ENCODE measurements at regions not wholly inside any gene's neighbourhood (a gene's known extent, or its start where the extent isn't known, plus 50 kb on each side); places are given as distances from the start of the nearest gene placed in this dataset.
"Not testable (repeated sequence)": the region's sequence is repeated elsewhere in the genome, so short reads cannot be mapped to it uniquely, and the experiment has no call there.

DNA sequence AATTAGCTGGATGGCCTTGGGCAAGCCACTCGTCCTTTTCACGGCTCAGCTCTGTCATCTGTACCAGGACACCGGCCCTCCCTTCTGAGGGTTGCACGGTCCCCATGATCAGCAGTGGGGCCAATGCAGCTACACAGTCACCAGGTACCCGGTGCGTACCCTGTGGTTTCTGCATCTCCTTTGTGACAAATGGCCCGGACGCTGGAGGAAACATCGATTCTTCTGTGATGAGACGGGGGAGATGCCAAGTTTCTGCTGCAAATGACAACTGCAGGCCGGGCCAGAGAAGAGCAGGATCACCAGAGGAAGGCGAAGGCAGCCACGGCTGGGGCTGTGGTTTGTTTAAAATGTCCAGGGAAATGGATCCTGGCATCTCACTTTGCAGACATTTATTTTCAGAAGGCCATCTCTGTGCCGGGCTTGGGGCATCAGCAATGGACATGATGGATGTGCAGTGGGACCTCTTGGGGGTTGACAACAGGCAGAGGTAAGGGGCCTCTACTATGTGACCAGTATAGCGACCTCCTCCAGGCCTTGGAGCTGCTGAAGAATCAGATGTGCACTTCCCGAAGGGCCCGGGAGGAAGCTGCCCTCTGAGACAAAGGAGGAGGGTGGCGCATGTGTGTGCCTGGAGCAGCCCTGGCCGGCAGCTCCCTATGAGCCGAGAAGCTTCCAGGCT, 221.9 kb upstream of the C1orf174 start:
- no peak for DNase-seq

DNA sequence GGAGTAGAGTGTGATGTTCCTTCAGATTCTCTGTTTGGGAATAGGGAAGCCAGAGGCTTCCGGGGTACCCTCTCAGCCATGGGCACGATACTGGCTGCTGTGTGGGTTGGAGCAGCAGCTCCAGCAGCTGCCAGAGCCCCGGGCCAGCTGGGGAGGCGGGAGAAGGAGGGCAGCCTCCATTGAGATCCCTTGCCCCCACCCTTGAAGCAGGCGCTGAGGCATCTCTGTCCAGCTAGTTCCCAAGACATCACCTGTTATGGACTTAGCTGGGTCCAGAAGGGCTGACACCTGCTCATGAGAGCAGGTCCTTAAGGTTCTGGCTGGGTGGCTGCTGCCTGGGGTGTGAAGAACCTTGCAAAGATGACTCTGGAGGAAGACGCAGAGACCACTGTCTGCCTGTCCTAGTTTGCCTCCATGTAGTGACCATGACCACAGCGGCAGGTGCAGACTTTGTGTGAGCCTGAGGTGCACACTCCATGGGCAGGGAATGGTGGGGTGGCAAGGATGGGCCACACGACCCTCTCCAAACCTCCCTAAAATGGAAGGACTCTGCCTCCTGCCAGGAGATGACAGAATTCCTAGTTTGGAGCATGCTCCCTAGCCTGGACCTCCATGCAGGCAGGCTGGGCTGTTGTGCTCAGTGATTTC, 222.6 kb upstream of the C1orf174 start:
- no peak for DNase-seq

DNA sequence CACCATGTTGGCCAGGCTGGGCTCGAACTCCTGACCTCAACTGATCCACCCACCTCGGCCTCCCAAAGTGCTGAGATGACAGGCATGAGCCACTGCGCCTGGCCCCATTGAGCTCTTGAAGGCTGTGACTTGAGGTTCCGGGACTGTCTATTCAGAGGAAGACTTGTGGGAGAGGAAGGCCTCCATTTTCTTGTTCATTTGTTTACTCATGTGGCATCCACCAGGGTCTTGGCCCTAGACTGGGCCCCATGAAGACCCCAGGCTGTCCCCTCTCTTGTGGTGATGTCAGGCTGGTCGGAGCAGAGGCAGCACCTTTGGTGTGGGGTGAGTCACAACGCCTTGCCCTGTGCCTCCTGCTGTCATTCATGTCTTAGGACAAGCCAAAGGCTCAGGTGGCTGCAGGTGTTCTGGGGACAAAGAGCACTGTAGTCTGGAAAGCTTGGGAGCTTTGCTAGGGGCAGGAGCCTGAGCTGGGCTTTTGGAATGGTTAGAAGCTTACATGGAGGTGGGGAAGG, 224.6 kb upstream of the C1orf174 start:
- DNase-seq: no peak

DNA sequence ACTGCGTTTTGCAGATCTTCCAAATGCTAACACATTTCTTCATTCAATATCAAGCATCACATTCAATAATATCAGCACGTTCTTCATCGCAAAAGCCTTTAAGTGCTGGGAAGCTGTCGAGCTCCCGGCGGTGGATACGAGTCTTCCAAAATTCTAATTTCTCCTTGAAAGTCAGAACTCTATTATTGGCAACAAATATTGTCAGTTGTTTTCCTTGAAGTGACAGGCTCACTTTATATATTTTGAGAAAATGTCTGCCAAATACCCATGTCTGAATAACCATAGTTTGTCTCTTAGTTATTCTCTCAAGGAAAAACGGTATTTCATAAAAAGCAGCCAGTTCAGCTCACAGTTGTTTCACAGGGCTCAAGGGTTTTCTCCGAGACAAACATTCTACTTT, 226.2 kb upstream of the C1orf174 start:
- DNase-seq: no peak

DNA sequence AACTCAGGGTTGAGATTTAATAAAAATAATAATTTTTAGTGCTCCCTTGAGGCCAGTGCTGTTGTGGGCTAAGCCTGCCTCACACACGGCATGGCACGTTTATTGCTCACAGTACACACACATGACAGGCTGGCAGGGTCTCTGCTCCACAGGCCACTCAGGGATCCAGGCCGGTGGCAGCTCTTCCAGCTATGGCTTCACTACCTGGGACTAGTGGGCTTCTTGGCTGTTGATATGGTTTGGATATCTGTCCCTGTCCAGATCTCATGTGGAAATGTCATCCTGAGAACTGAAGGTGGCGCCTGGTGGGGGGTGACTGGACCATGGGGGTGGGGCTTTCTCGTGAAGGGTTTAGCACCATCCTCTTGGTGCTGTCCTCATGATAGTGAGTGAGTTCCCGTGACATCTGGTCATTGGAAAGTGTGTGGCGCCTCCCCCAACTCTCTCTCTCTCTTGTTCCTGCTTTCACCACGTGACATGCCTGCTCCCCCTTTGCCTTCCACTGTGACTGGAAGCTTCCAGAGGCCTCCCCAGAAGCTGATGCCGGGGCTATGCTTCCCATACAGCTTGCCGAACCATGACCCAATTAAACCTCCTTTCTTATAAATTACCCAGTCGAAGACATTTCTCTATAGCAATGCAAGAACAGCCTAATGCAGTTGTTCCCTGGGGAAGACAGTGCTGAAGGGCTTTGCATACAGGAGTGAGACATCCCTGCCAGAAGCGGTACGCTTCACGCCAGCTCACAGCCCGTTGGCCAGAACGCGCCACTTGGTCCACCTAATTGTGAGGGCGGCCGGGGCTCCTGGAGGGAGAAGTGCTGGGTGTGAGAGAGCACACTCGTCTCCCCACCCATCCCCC, 226.9 kb upstream of the C1orf174 start:
- no peak for DNase-seq

DNA sequence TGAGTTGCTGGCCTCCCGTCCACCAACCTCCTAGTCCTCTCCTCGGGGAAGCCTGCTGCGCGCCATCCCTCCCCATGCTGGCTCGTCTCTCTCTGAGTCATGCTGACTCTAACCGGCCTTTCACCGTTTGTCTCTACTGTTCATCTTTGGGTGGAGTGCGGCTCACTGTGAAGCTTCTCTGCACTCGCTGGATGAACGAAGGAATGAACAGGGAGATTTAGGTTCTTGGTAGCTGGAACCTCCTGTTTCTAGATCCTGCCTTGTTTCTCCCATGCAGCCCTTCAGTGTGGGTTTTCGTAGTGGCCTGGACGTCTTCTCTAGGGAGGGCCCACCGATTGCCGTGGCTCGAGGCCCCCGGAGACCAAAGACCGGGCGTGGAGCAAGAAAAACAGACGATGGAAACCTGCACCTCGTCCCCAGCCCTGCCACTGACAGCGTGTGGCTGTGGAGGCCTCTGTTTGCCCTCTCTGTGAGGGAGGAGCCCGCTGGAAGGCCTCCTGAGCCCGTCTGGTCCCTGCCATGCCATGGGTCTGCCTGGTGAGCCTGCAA, 227.6 kb upstream of the C1orf174 start:
- DNase-seq: no peak

DNA sequence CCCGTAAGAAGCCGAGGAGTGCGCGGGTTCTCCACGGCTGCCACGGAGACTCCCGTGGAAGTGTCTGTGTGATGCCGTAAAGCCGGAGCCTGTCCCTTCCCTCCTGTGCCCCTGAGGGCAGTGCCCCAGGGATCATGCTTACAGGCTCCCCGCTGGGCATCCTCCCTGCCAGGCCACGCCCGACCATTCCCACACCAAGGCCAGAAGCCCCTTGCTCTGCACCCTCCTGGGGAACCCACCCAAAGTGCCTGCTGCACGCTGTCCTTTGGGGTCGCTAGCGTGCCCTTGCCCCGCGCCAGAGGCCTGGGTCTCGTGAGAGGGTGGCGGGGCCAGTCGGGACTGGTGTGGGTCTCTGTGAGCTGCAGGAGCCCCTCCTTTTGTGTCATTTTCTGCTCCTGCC, 228.5 kb upstream of the C1orf174 start:
- no peak for DNase-seq

DNA sequence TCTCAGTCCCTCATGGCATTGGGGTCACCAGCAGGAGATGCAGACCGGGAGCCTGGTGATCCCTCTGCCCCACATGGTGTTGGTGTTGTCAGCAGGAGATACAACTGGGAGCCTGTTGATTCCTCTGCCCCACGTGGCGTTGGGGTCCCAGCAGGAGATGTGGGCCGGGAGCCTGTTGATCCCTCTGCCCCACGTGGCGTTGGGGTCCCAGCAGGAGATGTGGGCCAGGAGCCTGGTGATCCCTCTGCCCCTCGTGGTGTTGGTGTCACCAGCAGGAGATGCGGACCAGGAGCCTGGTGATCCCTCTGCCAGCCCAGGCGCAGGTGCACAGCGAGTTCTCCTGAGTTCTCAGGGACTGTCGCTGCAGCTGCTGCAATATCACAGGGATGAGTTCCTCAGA, 229.6 kb upstream of the C1orf174 start:
- DNase-seq: no peak

DNA sequence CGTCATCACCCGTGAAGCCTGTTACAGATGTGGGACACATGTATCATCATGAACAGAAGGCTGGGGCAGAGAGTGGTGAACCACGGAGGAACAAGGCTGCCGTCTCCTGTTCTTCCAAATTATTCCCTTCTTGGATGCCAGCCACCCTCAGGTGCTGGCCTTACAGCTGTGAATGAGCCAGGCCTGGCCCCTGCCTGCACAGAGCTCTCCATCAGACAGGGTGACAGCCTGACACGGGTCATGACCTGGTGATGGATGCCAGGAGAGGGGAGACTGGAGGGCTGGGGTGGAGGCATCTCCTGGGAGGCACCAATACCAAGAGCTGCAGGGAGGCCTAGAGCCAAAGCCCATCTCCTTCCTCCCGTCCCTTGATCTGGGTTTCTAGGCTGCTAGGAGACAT, 230.0 kb upstream of the C1orf174 start:
- no peak for DNase-seq

DNA sequence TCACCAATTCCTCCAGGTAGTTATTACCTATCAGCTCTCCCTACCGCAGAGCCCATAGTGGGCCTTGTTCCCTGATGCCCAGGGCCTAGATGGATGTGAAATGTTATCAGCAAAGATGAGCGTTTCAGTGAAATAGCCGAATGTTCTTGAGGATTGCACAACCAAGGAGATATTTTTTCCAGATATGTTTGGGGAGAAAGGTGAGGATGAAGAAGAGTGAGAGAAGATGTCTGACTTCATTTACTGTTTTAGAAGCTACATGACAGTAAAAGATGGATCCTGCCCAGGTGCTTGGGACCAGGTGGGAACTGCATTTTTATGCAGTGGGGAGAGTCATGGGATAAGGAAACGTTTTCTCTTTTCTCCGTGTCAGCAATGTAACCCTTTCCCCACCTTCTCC, 231.7 kb upstream of the C1orf174 start:
- DNase-seq: no peak

DNA sequence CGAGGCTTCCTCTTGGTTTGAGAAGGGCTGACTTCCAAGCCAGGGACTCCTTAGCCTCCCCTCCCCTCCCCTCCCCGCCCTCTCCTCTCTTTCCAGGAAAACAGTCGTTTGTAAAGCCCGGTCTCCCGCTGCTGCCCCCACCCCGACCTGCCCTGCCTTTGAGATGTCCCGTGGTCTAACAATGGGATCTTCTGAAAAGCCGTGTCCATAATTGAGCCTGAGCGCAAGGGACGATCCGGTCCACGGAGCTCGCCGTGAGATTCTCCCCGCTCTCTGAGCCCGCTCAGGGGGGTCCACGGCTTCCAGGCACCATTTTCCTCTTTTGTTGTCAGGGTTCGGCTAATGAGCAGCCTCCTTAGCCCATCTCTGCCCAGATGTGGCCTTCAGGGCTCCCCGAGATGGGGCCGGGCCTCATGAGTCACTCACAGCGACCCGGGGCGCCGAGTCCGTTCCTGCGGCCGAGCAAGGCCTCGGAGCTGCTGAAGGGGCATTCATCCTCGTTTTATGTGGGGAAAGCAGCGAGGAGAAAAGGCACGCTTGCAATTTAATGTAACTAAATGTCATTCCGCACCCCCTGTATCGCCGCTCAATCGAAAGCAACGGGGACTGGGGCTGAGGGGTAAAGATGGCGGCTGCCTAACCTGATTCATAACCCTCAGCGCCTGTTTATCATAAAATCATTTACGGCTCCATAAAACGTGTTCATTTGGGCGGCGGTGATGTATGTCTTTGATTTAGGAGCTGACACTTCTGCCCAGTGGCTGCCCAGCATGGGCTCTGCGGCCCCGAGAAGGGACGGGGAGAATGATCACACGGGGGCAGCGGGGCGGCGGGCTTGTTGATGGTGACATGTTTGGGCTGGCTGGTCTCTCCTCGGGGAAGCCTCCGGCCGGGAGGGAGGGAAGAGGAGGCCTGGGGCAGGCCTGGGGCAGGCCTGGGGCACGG, 232.6 kb upstream of the C1orf174 start:
- DNase-seq: no peak

DNA sequence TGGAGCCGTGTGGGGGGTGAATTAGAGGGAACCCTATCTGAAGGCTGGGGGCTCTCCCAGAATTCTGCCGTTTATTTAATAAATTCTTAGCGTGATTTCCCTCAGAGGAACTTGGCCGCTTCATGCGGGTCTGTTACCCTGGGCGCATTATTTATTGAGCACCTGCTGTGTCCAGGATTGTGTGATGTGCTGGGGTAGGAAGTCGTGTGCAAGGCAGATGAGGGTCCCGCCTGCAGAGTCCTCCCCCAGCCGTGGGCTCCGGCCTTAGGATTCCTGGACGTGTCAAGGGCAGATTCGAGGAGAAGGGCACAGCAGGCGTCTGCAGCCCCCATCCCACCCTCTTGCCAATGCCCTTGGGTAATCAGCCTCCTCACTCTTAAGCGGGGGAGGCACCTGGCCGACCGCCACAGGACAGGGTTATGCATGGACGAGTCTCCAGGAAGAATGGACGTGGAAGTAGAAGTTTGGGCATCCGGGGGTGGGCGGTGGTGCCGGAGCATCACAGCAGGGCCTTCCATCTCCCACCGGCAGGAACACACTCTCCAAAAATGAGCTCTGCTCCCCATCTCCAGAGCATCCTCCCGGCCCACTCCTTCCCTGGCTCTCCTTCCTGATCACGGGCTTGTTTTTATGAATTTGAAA, 233.3 kb upstream of the C1orf174 start:
- no peak for DNase-seq

DNA sequence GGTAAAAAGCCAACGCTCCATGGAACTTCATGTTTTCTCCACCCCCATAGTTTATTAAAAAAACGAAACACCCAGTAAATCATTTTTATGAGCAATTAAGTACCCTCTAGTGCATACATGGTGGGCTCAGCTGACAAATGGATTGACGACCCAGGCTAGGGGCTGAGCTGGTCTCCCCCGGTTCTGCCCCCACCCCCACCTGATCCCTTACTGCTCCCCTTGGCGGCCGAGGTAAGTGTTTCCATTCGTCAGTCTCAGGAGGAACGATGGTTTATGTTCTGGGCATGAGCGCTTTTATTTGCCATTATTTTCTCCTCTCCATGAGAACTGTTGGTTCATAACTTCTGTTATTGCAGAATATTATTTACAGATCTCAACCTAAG, 233.9 kb upstream of the C1orf174 start:
- no peak for DNase-seq

DNA sequence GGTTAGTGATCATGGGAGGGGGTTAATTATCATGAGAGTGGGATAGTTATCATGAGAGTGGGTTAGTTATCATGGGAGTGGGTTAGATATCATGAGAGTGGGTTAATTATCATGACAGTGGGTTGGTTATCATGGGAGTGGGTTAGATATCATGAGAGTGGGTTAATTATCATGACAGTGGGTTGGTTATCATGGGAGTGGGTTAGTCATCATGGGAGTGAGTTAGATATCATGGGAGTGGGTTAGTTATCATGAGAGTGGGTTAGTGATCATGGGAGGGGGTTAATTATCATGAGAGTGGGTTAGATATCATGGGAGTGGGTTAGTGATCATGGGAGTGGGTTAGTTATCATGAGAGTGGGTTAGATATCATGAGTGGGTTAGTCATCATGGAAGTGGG, 235.8 kb upstream of the C1orf174 start:
- DNase-seq: not testable (repeated sequence)

DNA sequence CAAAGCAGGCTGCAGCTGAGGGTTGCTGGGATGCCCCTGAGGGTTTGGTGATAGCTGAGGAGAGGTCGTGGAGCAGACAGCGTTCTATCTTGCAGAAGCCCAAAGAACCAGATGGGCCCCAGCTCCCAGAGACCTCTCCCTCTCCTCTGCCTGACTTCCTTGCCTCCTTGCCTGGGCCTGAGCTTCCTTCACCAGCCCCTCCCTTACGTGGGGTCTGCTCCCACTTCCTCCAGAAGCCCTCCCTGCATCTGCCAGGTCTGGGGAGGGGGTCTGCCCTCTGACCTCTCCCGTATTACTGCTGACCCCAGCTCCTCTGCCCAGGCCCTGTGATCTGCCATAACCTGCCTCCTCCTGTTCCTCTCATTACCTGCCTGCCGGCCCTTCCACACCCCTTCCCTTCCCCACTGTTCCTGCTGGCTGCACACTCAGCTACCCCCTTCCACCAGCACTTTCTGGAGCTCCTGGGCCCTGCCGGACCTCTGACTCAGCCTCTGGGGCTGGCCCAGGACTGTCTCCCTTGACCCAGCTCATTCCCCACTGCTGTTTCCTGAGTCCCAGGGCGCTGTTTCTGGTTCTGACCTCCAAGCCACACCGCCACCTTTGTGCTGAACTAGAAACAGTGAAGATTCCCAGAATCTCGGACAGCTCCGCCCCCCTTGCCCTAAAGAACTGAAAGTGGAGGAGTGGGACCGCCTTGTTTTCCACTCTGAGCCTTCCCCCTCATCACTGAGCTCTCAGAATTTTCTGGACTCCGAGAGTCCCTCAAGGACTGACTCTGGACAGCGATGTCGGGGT, 237.7 kb upstream of the C1orf174 start:
- no peak for DNase-seq

DNA sequence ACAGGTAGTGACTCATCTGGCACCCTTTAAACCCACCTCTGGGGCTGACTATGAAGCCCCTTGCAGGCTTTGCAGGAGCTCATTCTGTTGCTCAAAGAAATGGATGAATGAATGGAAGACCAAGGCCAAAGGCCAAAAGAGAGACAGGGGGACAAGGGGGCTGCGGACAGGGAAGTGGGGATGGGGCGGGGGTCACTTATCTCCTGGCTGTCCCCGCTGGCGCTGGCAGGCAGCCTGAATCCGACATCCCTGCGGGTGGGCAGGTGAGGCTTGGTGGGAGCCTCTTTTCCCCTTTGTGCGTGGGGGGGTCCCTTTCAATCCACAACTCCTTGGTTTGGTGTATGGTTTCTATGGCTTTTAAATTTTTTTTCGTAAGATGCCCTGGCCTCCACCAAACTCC, 239.6 kb upstream of the C1orf174 start:
- DNase-seq: no peak

DNA sequence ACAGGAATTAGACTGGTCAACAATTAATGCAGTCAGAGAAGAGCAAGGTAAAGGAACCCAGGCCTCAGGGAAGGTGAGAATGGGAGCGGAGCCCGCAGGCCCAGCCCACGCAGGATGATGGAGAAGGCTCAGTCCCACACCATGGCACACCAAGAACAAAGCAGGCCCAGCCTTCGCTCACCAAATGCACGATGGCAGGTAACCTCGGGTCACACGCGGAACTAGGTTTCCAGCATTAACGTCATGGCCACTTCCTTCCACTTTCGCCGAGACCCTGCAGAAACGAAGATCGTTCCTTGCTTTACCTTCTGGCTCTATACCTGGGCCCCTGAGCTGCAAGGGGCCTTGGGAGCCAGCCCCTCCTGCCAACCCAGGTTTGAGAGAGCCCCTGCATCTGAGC, 240.2 kb upstream of the C1orf174 start:
- no peak for DNase-seq

DNA sequence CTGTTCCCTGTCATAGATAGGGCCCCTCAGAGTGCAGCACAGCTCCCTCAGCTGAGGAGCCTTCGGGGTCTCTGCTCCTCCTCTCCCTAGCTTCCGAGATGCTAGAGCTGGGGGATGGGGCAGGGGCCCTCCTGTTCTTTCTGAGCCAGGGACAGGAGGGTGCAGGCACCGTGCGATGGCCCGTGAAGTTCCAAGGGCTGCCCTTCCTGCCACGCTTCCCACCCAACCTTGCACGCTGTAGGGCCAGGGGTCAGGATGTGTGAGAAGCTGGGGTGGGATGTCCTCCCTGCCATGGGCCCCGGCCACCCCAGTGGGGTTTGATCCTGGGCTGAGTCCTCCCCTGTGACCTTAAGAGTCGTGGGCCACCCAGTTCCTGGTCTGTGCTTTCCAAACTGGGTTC, 240.7 kb upstream of the C1orf174 start:
- no peak for DNase-seq

DNA sequence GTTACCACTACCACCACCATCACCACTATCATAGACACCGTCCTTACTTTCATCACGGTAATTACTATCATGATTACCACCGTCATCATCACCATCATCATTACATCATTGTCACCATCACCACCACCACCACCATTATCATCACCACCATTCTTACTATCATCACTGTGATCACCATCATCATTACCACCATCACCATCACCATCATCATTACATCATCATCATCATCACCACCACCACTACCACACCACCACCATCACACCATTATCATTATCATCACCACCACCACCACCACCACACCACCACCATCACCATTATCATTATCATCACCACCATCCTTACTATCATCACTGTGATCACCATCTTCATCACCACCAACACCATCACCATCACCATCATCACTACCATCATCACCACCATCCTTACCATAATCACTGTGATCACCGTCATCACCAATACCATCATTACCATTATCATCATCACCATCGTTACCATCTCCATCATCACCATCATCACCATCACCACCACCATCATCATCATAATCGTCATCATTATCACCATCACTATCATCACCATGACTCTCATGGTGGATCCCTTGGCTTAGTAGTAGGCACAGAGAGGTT, 244.4 kb upstream of the C1orf174 start:
- DNase-seq: no peak

DNA sequence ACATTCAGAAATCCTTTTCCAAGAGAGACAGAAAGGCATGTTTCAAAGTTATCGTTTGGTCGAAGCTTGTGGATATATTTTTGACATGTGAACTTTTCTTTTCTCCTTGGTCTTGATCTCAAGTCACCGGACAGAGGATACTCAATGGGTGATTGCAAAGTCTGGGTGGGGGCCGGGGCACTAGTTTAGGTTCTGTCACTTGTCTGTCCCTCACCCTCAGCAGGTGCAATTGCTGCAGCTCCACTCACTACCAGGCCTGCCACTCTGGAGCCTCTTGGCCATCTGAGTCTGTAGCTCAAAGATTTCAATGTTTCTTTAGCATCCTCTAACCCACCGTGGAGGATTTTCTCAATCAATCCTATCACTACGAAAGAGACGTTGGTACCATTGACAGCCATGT, 246.0 kb upstream of the C1orf174 start:
- DNase-seq: no peak

DNA sequence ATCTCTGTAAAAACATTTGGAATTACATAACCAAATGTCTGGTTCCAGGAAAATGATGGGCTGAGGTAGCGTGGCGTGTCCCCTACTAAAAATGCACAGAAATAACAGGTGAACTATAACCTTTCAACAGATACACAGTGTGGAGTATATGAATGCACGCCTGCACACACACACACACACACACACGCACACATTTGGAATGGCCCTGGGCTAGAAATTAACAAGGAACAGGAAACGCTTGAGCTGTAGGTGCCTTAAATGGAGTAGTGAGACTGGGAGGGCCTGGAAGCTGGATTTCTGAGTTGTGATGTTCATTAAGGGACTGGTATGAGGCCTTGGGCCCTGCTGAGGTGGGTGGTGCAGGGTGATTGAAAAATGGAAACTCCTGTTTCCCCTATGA, 246.5 kb upstream of the C1orf174 start:
- DNase-seq: no peak

All from NCI-H1417 (cell line).